ENCODE measurements at regions not wholly inside any gene's neighbourhood (a gene's known extent, or its start where the extent isn't known, plus 50 kb on each side); places are given as distances from the start of the nearest gene placed in this dataset.

GRCh38 chr4:33512397-33512796 is 2731.9 kb downstream of the ARAP2 start:
- Histone ChIP-seq H3K4me1 (no peaks in the 10 kb centered on the region), H3K9me3 (no peaks in the 10 kb centered on the region), H3K36me3 (no peaks in the 10 kb centered on the region), H3K4me3 (no peak overlapping the region), H3K27me3 (no peaks in the 10 kb centered on the region), H3K27ac (no peak overlapping the region)
- DNase-seq (no peak), ATAC-seq (no peak)
- TF ChIP-seq CTCF (IDR thresholded peaks at IDR 0.05 in 4 of 5, conservative IDR thresholded peaks at IDR 0.05 in 1 of 5), result no peak
- no peak for TF ChIP-seq POLR2A (IDR thresholded peaks at IDR 0.05)
- intact Hi-C loops (cut with DNase I; ENCODE audit: low total_unique reads), result no loop called here
- in situ Hi-C loops (cut with MboI; ENCODE audit: low sequenced_read_pairs in 4 of 4), result no loop called here

GRCh38 chr4:33518856-33519255 is 2725.5 kb downstream of the ARAP2 start:
- Histone ChIP-seq H3K4me1 (no peaks in the 10 kb centered on the region), H3K36me3 (no peaks in the 10 kb centered on the region), H3K27me3 (no peaks in the 10 kb centered on the region), H3K27ac (no peak overlapping the region), H3K4me3 (no peak overlapping the region), H3K9me3 (no peaks in the 10 kb centered on the region)
- in situ Hi-C loops (cut with MboI; ENCODE audit: low sequenced_read_pairs in 4 of 4), result no loop called here
- no peak for TF ChIP-seq POLR2A (IDR thresholded peaks at IDR 0.05)
- TF ChIP-seq CTCF (IDR thresholded peaks at IDR 0.05 in 4 of 5, conservative IDR thresholded peaks at IDR 0.05 in 1 of 5), result no peak
- ATAC-seq (no peak), DNase-seq (no peak)
- intact Hi-C loops (cut with DNase I; ENCODE audit: low total_unique reads), result no loop called here

GRCh38 chr4:33532821-33533220 is 2711.5 kb downstream of the ARAP2 start:
- H3K4me1 ChIP-seq, result no peaks in the 10 kb centered on the region
- TF ChIP-seq CTCF (IDR thresholded peaks at IDR 0.05 in 4 of 5, conservative IDR thresholded peaks at IDR 0.05 in 1 of 5), result no peak
- no peak for TF ChIP-seq POLR2A (IDR thresholded peaks at IDR 0.05)
- intact Hi-C loops (cut with DNase I; ENCODE audit: low total_unique reads), result no loop called here
- no peaks in the 10 kb centered on the region for H3K27me3 ChIP-seq
- H3K27ac ChIP-seq, result no peak overlapping the region
- ATAC-seq (no peak), DNase-seq (no peak)
- in situ Hi-C loops (cut with MboI; ENCODE audit: low sequenced_read_pairs in 4 of 4), result no loop called here
- H3K9me3 ChIP-seq, result no peaks in the 10 kb centered on the region
- H3K36me3 ChIP-seq, result no peaks in the 10 kb centered on the region
- H3K4me3 ChIP-seq, result no peak overlapping the region

- DNase-seq, result no peak
- Histone ChIP-seq H3K9me3 (no peaks in the 10 kb centered on the region), H3K4me3 (no peak overlapping the region), H3K27ac (no peak overlapping the region), H3K36me3 (no peaks in the 10 kb centered on the region), H3K27me3 (no peaks in the 10 kb centered on the region), H3K4me1 (no peaks in the 10 kb centered on the region)
- in situ Hi-C loops (cut with MboI; ENCODE audit: low sequenced_read_pairs in 4 of 4), result no loop called here
- no peak for ATAC-seq
- intact Hi-C loops (cut with DNase I; ENCODE audit: low total_unique reads), result no loop called here
- TF ChIP-seq POLR2A (IDR thresholded peaks at IDR 0.05) (no peak), CTCF (IDR thresholded peaks at IDR 0.05 in 4 of 5, conservative IDR thresholded peaks at IDR 0.05 in 1 of 5) (no peak)
Observed at GRCh38 chr4:33536898-33537297, 2707.4 kb downstream of the ARAP2 start.

GRCh38 chr4:33537527-33537926 is 2706.8 kb downstream of the ARAP2 start:
- H3K9me3 ChIP-seq, result no peaks in the 10 kb centered on the region
- no peak for ATAC-seq
- H3K4me3 ChIP-seq, result no peak overlapping the region
- TF ChIP-seq POLR2A (IDR thresholded peaks at IDR 0.05) (no peak), CTCF (IDR thresholded peaks at IDR 0.05 in 4 of 5, conservative IDR thresholded peaks at IDR 0.05 in 1 of 5) (no peak)
- no peaks in the 10 kb centered on the region for H3K27me3 ChIP-seq
- no peaks in the 10 kb centered on the region for H3K4me1 ChIP-seq
- no peak for DNase-seq
- intact Hi-C loops (cut with DNase I; ENCODE audit: low total_unique reads) (no loop called here), in situ Hi-C loops (cut with MboI; ENCODE audit: low sequenced_read_pairs in 4 of 4) (no loop called here)
- no peaks in the 10 kb centered on the region for H3K36me3 ChIP-seq
- H3K27ac ChIP-seq, result no peak overlapping the region
